GM23338 (cell line): ENCODE measurements at regions not wholly inside any gene's neighbourhood (a gene's known extent, or its start where the extent isn't known, plus 50 kb on each side); places are given as distances from the start of the nearest gene placed in this dataset.

Source experiments
- ATAC-seq: fragments of 200-7000 bp; cut with Tn5 transposase; 3 replicates; pipeline ENCODE4 v1.9.1; 2020
- DNase-seq: peaks from one replicate; pipeline ENCODE4 v3.0.0-alpha.2; 2015; ENCODE audit warnings: low spot score
- H2AFZ ChIP-seq: fragments of 200-600 bp; sonication (generic); 2 replicates; pipeline ENCODE4 v1.8.0; 2016; ENCODE audit warnings: antibody characterized with exemption, mild to moderate bottlenecking, moderate library complexity
- H3F3A ChIP-seq: fragments of 200-600 bp; sonication (generic); replicated peaks from 2 replicates; pipeline ENCODE4 v1.8.0; 2017; ENCODE audit warnings: antibody characterized with exemption, mixed run types, low read depth
- H3K27ac ChIP-seq: fragments of 200-600 bp; sonication (generic); 2 replicates; pipeline ENCODE4 v1.6.1; 2016; ENCODE audit warnings: low read depth
- H3K27me3 ChIP-seq: fragments of 200-600 bp; sonication (generic); 2 replicates; pipeline ENCODE4 v1.8.0; 2016; ENCODE audit warnings: mild to moderate bottlenecking, mixed run types, moderate library complexity; ENCODE audit not compliant: insufficient read depth
- H3K36me3 ChIP-seq: fragments of 200-600 bp; sonication (generic); 2 replicates; pipeline ENCODE4 v1.8.0; 2016; ENCODE audit warnings: mild to moderate bottlenecking; ENCODE audit not compliant: insufficient read depth
- H3K4me1 ChIP-seq: fragments of 200-600 bp; sonication (generic); 2 replicates; pipeline ENCODE4 v1.8.0; 2016; ENCODE audit warnings: mild to moderate bottlenecking, moderate library complexity; ENCODE audit not compliant: insufficient read depth
- H3K4me2 ChIP-seq: fragments of 200-600 bp; sonication (generic); 2 replicates; pipeline ENCODE4 v1.7.1; 2017; ENCODE audit warnings: mixed run types
- H3K4me3 ChIP-seq: fragments of 200-600 bp; sonication (generic); 2 replicates; pipeline ENCODE4 v1.6.1; 2016; ENCODE audit warnings: mixed run types
- H3K79me2 ChIP-seq: fragments of 200-600 bp; sonication (generic); replicated peaks from 2 replicates; pipeline ENCODE4 v1.8.0; 2017; ENCODE audit warnings: mild to moderate bottlenecking; ENCODE audit not compliant: insufficient read depth
- H3K9me2 ChIP-seq: fragments of 200-600 bp; sonication (generic); 2 replicates; pipeline ENCODE4 v1.8.0; 2017; ENCODE audit not compliant: insufficient read depth
- H4K20me1 ChIP-seq: fragments of 200-600 bp; sonication (generic); replicated peaks from 2 replicates; pipeline ENCODE4 v1.8.0; 2017; ENCODE audit warnings: mild to moderate bottlenecking; ENCODE audit not compliant: insufficient read depth
- H3K27ac Mint-ChIP-seq: 2 replicates; pipeline ENCODE4 v1.8.0; 2020; ENCODE audit warnings: inconsistent platforms, mild to moderate bottlenecking, moderate library complexity, mixed read lengths
- H3K27me3 Mint-ChIP-seq: 3 replicates; pipeline ENCODE4 v1.8.0; 2022; ENCODE audit warnings: low read depth, mild to moderate bottlenecking, moderate library complexity, mixed read lengths, inconsistent platforms; ENCODE audit not compliant: insufficient read depth, poor library complexity
- H3K36me3 Mint-ChIP-seq: 3 replicates; pipeline ENCODE4 v1.8.0; 2021; ENCODE audit warnings: low read depth, mild to moderate bottlenecking, inconsistent platforms, moderate library complexity, mixed read lengths
- H3K4me1 Mint-ChIP-seq: 3 replicates; pipeline ENCODE4 v1.8.0; 2020; ENCODE audit warnings: mild to moderate bottlenecking, inconsistent platforms, mixed read lengths
- H3K4me3 Mint-ChIP-seq: 3 replicates; pipeline ENCODE4 v1.8.0; 2021; ENCODE audit warnings: moderate library complexity, mild to moderate bottlenecking, inconsistent platforms, mixed read lengths
- H3K9me3 Mint-ChIP-seq: 3 replicates; pipeline ENCODE4 v1.8.0; 2020; ENCODE audit warnings: moderate library complexity, mild to moderate bottlenecking, inconsistent platforms, mixed read lengths
- CREB1 ChIP-seq: fragments of 250-450 bp; sonication (Bioruptor Pico); IDR thresholded peaks from 2 replicates; pipeline ENCODE4 v1.5.0; 2020; ENCODE audit warnings: low read depth, mild to moderate bottlenecking, moderate library complexity
- CTCF ChIP-seq, 2 experiments: fragments of 200-600 bp in 1 of 2; sonication (generic) in 1 of 2; conservative IDR thresholded peaks; 2 replicates each; pipeline versions ENCODE4 v1.5.1 to v1.6.1; 2016 to 2017; ENCODE audit warnings: antibody characterized with exemption in 2 of 2, low read depth in 2 of 2, mild to moderate bottlenecking in 2 of 2, moderate library complexity in 1 of 2
- JUNB ChIP-seq: IDR thresholded peaks from one replicate; pipeline ENCODE4 v1.6.1; 2016; ENCODE audit warnings: antibody characterized with exemption; ENCODE audit not compliant: unreplicated experiment
- POLR2AphosphoS5 ChIP-seq: IDR thresholded peaks from 2 replicates; pipeline ENCODE4 v1.6.1; 2016; ENCODE audit warnings: antibody characterized with exemption, low read depth
- REST ChIP-seq: IDR thresholded peaks from one replicate; pipeline ENCODE4 v1.6.1; 2018; ENCODE audit warnings: antibody characterized with exemption; ENCODE audit not compliant: unreplicated experiment
- STAT1 ChIP-seq: IDR thresholded peaks from one replicate; pipeline ENCODE4 v1.6.1; 2016; ENCODE audit warnings: antibody characterized with exemption; ENCODE audit not compliant: unreplicated experiment
- ZNF114 ChIP-seq: fragments of 250-450 bp; sonication (Bioruptor Pico); IDR thresholded peaks from 2 replicates; pipeline ENCODE4 v1.5.0; 2020; ENCODE audit warnings: mild to moderate bottlenecking, moderate library complexity
- TF ChIP-seq, protein P1 (sequence below): fragments of 250-450 bp; sonication (Bioruptor Pico); IDR thresholded peaks from 2 replicates; pipeline ENCODE4 v1.5.0; 2020; ENCODE audit warnings: mild to moderate bottlenecking, moderate library complexity
- TF ChIP-seq, protein P2 (sequence below): IDR thresholded peaks from 2 replicates; pipeline ENCODE4 v1.6.1; 2016; ENCODE audit warnings: antibody characterized with exemption

- no peaks in the 10 kb centered on the region for H3F3A ChIP-seq
- H3K9me3 Mint-ChIP-seq: no peaks in the 10 kb centered on the region
- H3K4me3 Mint-ChIP-seq: no peak overlapping the region
- H3K4me1 Mint-ChIP-seq: no peaks in the 10 kb centered on the region
- H3K27ac Mint-ChIP-seq: no peak overlapping the region
- H3K27ac ChIP-seq: no peak overlapping the region
- H3K79me2 ChIP-seq: no peaks in the 10 kb centered on the region
- no peak overlapping the region for H3K4me3 ChIP-seq
- no peaks in the 10 kb centered on the region; the same call in 1 of the 2 replicates for H3K4me1 ChIP-seq
- H3K27me3 ChIP-seq: no peaks in the 10 kb centered on the region
- no peak overlapping the region for H3K4me2 ChIP-seq
- H3K36me3 Mint-ChIP-seq: no peaks in the 10 kb centered on the region
- no peak overlapping the region for H2AFZ ChIP-seq
- H3K9me2 ChIP-seq: no peaks in the 10 kb centered on the region
- no peaks in the 10 kb centered on the region for H3K36me3 ChIP-seq
- DNase-seq: no peak
- H4K20me1 ChIP-seq: no peaks in the 10 kb centered on the region
- no peaks in the 10 kb centered on the region for H3K27me3 Mint-ChIP-seq
- no peak for ATAC-seq
- TF ChIP-seq ZNF114 (CRISPR knock-in tag): no peak
- TF ChIP-seq POLR2AphosphoS5: no peak
- TF ChIP-seq CTCF (conservative IDR thresholded peaks at IDR 0.05; ENCODE audit: low read depth in 2 of 2): no peak
- TF ChIP-seq, protein P1, sequence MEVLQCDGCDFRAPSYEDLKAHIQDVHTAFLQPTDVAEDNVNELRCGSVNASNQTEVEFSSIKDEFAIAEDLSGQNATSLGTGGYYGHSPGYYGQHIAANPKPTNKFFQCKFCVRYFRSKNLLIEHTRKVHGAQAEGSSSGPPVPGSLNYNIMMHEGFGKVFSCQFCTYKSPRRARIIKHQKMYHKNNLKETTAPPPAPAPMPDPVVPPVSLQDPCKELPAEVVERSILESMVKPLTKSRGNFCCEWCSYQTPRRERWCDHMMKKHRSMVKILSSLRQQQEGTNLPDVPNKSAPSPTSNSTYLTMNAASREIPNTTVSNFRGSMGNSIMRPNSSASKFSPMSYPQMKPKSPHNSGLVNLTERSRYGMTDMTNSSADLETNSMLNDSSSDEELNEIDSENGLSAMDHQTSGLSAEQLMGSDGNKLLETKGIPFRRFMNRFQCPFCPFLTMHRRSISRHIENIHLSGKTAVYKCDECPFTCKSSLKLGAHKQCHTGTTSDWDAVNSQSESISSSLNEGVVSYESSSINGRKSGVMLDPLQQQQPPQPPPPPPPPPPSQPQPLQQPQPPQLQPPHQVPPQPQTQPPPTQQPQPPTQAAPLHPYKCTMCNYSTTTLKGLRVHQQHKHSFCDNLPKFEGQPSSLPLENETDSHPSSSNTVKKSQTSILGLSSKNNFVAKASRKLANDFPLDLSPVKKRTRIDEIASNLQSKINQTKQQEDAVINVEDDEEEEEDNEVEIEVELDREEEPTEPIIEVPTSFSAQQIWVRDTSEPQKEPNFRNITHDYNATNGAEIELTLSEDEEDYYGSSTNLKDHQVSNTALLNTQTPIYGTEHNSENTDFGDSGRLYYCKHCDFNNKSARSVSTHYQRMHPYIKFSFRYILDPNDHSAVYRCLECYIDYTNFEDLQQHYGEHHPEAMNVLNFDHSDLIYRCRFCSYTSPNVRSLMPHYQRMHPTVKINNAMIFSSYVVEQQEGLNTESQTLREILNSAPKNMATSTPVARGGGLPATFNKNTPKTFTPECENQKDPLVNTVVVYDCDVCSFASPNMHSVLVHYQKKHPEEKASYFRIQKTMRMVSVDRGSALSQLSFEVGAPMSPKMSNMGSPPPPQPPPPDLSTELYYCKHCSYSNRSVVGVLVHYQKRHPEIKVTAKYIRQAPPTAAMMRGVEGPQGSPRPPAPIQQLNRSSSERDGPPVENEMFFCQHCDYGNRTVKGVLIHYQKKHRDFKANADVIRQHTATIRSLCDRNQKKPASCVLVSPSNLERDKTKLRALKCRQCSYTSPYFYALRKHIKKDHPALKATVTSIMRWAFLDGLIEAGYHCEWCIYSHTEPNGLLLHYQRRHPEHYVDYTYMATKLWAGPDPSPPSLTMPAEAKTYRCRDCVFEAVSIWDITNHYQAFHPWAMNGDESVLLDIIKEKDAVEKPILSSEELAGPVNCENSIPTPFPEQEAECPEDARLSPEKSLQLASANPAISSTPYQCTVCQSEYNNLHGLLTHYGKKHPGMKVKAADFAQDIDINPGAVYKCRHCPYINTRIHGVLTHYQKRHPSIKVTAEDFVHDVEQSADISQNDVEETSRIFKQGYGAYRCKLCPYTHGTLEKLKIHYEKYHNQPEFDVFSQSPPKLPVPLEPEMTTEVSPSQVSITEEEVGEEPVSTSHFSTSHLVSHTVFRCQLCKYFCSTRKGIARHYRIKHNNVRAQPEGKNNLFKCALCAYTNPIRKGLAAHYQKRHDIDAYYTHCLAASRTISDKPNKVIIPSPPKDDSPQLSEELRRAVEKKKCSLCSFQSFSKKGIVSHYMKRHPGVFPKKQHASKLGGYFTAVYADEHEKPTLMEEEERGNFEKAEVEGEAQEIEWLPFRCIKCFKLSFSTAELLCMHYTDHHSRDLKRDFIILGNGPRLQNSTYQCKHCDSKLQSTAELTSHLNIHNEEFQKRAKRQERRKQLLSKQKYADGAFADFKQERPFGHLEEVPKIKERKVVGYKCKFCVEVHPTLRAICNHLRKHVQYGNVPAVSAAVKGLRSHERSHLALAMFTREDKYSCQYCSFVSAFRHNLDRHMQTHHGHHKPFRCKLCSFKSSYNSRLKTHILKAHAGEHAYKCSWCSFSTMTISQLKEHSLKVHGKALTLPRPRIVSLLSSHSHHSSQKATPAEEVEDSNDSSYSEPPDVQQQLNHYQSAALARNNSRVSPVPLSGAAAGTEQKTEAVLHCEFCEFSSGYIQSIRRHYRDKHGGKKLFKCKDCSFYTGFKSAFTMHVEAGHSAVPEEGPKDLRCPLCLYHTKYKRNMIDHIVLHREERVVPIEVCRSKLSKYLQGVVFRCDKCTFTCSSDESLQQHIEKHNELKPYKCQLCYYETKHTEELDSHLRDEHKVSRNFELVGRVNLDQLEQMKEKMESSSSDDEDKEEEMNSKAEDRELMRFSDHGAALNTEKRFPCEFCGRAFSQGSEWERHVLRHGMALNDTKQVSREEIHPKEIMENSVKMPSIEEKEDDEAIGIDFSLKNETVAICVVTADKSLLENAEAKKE: no peak
- no peak for TF ChIP-seq JUNB
- TF ChIP-seq STAT1: no peak
- TF ChIP-seq, protein P2, sequence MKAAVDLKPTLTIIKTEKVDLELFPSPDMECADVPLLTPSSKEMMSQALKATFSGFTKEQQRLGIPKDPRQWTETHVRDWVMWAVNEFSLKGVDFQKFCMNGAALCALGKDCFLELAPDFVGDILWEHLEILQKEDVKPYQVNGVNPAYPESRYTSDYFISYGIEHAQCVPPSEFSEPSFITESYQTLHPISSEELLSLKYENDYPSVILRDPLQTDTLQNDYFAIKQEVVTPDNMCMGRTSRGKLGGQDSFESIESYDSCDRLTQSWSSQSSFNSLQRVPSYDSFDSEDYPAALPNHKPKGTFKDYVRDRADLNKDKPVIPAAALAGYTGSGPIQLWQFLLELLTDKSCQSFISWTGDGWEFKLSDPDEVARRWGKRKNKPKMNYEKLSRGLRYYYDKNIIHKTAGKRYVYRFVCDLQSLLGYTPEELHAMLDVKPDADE: no peak
- no peak for TF ChIP-seq REST
- no peak for TF ChIP-seq CREB1 (CRISPR knock-in tag)
Observed at GRCh38 chr6:93678841-93679454, 259.6 kb upstream of the EPHA7 start.
